ENCODE measurements at regions not wholly inside any gene's neighbourhood (a gene's known extent, or its start where the extent isn't known, plus 50 kb on each side); places are given as distances from the start of the nearest gene placed in this dataset.

DNA sequence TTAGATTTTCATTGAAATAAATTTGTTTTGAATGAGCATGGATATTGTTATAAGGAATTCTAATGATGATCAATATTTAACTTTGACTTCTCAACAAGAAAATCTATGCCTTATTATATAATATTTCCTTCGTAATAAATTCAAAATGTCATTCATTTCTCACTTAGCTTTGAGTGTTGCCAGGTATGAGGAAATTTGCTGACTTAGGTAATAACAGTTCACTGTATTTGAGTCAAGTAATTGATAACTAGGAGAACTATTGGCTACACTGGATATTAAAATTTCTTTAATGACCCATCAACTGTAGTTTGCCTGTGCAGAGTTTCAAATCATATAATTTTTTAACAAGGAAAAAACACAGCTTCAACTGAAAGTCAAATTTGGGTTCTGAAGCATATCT is 746.6 kb downstream of the SLITRK5 start:
- TF ChIP-seq, protein P1, sequence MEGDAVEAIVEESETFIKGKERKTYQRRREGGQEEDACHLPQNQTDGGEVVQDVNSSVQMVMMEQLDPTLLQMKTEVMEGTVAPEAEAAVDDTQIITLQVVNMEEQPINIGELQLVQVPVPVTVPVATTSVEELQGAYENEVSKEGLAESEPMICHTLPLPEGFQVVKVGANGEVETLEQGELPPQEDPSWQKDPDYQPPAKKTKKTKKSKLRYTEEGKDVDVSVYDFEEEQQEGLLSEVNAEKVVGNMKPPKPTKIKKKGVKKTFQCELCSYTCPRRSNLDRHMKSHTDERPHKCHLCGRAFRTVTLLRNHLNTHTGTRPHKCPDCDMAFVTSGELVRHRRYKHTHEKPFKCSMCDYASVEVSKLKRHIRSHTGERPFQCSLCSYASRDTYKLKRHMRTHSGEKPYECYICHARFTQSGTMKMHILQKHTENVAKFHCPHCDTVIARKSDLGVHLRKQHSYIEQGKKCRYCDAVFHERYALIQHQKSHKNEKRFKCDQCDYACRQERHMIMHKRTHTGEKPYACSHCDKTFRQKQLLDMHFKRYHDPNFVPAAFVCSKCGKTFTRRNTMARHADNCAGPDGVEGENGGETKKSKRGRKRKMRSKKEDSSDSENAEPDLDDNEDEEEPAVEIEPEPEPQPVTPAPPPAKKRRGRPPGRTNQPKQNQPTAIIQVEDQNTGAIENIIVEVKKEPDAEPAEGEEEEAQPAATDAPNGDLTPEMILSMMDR (IDR thresholded peaks at IDR 0.05; ENCODE audit: insufficient read depth, low read length) = no peak
- no peak for DNase-seq (ENCODE audit: low read depth)
- no peak overlapping the region for H3K4me3 ChIP-seq (ENCODE audit: low read depth, low read length)

DNA sequence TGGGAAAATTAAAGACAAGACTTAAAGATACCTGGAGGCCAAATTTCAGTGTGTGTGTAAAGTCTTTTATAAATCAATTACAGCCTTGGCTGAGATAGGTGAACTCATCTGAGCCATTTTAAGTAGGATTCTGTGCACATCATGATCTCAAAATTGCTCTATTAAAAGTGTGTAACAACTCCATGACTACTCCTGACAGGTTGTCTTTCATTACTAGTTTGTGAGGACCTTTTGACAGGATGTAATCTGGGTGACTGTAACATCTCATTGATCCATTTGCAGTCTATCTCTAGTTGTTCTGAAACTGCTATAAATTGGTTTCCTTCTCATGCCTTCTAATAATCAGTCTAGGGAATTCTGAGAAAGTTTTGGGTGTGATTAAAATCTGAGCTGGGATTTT is 753.3 kb downstream of the SLITRK5 start:
- TF ChIP-seq, protein P1 (IDR thresholded peaks at IDR 0.05; ENCODE audit: insufficient read depth, low read length) = no peak
- DNase-seq (ENCODE audit: low read depth) = no peak
- H3K4me3 ChIP-seq (ENCODE audit: low read depth, low read length) = no peak overlapping the region

DNA sequence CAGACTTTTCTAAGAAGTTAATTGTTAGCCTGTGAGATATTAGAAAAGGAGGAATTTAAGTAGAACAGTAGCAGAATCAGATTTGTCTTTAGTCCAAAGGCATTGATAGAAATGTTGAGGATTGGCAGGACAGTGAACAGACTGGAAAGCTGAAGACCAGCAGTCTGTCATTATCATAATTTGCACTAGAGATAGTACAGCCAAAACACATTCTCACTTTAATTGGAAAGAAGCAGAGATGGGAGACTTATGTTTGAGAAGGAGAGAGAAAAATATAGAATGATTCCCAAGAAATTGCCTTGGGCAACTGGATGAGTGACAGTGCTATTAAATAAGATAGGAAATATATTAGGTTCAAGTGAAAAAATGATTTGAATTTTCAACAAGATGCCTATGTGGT is 755.5 kb downstream of the SLITRK5 start:
- DNase-seq (ENCODE audit: low read depth) = no peak
- TF ChIP-seq, protein P1 (IDR thresholded peaks at IDR 0.05; ENCODE audit: insufficient read depth, low read length) = no peak
- no peak overlapping the region for H3K4me3 ChIP-seq (ENCODE audit: low read depth, low read length)

DNA sequence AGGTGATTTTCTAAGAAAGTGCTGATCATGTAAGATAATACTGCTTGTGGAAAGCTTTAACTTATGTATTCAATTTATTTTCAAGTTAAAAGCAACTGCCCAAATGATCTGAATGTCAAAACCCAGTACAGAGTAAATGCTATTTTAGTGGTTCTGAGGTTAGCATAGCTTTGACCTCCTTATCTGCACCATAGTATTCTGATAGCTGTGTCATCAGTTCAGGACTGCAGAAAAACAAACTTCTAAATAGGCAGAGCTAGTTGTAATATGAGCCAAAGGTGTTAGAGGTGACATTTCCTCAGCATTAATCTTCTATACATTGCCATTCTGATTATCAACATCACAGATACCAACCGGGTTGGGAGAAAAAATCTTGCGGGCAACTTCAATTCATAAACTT is 758.7 kb downstream of the SLITRK5 start:
- TF ChIP-seq, protein P1 (IDR thresholded peaks at IDR 0.05; ENCODE audit: insufficient read depth, low read length) = no peak
- no peak overlapping the region for H3K4me3 ChIP-seq (ENCODE audit: low read depth, low read length)
- no peak for DNase-seq (ENCODE audit: low read depth)

DNA sequence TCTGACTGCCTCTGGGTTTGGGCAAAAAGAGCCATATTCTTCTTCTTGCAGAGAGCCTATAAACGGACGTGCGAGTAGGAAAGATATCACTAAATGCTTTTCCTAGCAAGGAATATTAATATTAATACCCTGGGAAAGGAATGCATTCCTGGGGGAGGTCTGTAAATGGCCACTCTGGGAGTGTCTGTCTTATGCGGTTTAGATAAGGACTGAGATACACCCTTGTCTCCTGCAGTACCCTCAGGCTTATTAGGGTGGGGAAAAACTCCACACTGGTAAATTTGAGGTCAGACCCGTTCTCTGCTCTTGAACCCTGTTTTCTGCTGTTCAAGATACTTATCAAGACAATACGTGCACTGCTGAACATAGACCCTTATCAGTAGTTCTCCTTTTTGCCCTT is 763.8 kb downstream of the SLITRK5 start:
- no peak for DNase-seq (ENCODE audit: low read depth)
- TF ChIP-seq, protein P1 (IDR thresholded peaks at IDR 0.05; ENCODE audit: insufficient read depth, low read length) = no peak
- H3K4me3 ChIP-seq (ENCODE audit: low read depth, low read length) = no peak overlapping the region

DNA sequence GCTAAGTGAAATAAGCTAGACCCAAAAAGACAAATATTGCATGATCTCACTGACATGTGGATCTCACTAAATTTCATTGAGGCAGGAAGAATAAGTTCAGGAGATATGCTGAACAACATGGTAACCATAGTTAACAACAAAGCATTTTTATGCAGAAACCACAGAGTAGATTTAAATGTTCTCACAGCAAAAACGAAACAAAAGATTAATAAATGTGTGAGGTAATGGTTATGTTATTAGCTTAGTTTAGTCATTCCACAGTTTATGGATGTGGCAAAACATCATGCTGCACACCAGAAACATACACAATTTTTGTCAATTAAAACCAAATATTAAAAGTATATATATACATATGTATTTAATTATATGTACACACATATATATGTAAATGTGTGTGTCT is 765.8 kb downstream of the SLITRK5 start:
- no peak overlapping the region for H3K4me3 ChIP-seq (ENCODE audit: low read depth, low read length)
- no peak for DNase-seq (ENCODE audit: low read depth)
- TF ChIP-seq, protein P1 (IDR thresholded peaks at IDR 0.05; ENCODE audit: insufficient read depth, low read length) = no peak

DNA sequence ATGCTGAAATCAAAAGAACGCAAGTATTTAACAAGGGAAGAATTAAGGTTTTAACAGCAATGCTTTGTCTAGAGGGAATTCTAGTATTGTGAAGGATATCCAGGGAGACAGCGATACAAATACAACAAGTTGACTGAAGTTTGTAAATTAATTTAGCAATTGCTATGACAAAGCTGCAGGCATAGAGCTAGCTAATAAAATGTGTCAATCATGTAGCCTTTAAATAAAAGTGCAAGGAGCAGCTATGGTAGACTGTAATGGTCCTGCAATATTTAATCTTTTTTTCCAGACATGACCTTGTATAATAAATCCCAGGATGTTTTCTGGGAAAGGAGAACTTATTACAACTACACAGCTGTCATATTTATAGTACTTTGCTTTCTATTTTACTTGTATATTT is 779.3 kb downstream of the SLITRK5 start:
- H3K4me3 ChIP-seq (ENCODE audit: low read depth, low read length) = no peak overlapping the region
- TF ChIP-seq, protein P1 (IDR thresholded peaks at IDR 0.05; ENCODE audit: insufficient read depth, low read length) = no peak
- DNase-seq (ENCODE audit: low read depth) = no peak
